ENCODE measurements at regions not wholly inside any gene's neighbourhood (a gene's known extent, or its start where the extent isn't known, plus 50 kb on each side); places are given as distances from the start of the nearest gene placed in this dataset.

GRCh38 chr1:200487650-200488049 lies 77.8 kb upstream of the ZNF281 start:
- no peak for TF ChIP-seq CTCF (IDR thresholded peaks at IDR 0.05)
- TF ChIP-seq POLR2A (IDR thresholded peaks at IDR 0.05) = no peak

Data from lower leg skin (tissue), 3 donors.